ENCODE measurements at regions not wholly inside any gene's neighbourhood (a gene's known extent, or its start where the extent isn't known, plus 50 kb on each side); places are given as distances from the start of the nearest gene placed in this dataset.
"Not testable (repeated sequence)": the region's sequence is repeated elsewhere in the genome, so short reads cannot be mapped to it uniquely, and the experiment has no call there.

DNA sequence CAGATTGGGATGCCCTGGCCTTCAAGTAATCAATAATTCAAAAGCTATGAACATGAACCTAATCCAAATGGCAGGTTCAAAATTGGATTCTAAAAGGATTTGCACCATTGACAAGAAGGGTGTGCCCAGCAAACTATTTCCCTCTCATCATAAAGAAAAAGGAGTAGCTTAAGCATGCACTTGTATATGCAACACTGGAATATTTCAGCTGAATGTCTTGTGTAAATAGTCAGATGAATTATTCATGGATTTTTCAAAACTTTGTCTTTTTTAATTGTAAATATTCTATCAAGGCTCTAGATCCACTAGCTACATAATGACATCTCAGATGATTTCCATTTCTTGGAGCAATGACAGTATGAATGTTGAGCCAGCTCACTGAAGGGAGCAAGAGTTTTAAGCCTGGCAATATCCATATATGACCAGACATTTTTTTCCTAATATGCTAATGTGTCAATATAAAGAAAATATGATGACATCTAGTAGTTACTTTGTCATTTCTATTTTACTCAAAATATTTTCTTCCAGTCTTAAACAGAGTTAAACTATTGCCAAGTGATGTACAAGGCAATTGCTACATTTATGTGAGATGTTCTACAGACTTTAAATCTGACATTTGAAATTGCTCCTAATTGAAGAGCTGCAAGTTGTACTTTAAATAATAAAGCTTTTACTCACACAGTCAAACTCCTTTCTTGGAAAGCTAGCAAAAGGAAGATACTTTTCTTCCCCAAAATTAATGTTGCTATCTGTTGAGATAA is 230.5 kb upstream of the AGTR1 start:
- Histone ChIP-seq H3K27ac (no peak overlapping the region), H3K4me3 (no peak overlapping the region)

- H3K27ac ChIP-seq, result no peak overlapping the region
Observed at GRCh38 chr3:148477375-148477774, 220.3 kb upstream of the AGTR1 start.

DNA sequence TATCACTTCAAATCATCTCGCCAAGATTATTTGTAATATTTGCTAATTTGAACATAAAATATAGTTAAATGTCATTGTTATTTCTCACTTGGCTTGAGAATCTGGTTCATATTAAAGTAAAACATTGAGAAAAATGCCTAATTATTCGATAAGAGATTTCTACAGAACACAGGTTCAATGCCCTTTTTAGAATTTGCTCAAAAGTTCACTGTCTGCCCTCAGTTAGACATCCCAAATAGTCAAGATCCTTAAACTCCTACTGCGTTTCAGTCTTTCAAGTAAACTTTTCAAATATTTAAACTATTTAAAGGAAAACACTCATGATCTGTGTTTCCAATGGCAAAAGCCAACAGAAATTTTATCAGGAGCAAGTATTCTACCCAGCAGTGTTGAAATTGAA is 204.1 kb upstream of the AGTR1 start:
- Histone ChIP-seq H3K27ac (no peak overlapping the region), H3K4me3 (no peak overlapping the region)

More at GRCh38 chr3:148477375-148477774, 220.3 kb upstream of the AGTR1 start:
- H3K4me3 ChIP-seq, result no peak overlapping the region

DNA sequence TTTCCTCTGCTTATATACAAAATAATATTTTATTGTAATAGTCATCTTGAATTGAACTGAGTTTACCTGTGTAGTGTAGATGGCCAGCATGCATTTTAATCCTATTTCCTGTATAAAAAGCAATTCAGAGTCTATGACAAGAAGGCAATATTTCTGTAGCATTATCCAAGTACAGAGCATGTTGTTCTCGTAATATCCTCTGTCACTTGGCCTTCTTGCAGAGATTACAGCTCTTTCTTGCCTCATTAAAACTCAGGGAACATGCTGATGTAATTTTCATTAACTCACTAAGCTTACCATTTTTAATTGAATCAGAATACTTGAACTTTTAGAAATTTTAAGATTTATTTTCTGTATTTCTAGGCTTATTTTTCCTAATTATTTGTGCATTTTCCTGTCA is 203.3 kb upstream of the AGTR1 start:
- Histone ChIP-seq H3K4me3 (no peak overlapping the region), H3K27ac (no peak overlapping the region)

DNA sequence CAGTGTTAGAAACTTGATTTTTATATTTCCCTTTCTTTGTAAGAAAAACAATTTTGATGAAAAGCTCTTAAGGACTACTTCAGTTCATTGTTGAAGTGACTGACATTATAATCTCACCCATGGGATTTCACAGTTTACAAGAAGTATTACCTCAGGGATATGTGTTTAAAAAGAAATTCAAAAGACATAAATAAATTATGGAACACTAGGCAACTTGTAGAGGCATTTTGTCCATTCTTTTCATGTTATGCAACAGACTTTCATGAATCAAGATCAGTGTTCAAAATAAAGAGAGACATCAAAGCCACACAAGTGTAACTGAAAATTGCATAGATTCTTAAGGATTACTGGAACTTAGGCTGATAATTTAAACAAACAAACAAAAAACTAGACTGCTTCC is 196.8 kb upstream of the AGTR1 start:
- H3K4me3 ChIP-seq, result no peak overlapping the region

GRCh38 chr3:148510116-148510515 is 187.6 kb upstream of the AGTR1 start:
- H3K4me3 ChIP-seq, result no peak overlapping the region
- no peak overlapping the region for H3K27ac ChIP-seq

More for the DNA sequence above, 196.8 kb upstream of the AGTR1 start:
- H3K27ac ChIP-seq, result no peak overlapping the region

DNA sequence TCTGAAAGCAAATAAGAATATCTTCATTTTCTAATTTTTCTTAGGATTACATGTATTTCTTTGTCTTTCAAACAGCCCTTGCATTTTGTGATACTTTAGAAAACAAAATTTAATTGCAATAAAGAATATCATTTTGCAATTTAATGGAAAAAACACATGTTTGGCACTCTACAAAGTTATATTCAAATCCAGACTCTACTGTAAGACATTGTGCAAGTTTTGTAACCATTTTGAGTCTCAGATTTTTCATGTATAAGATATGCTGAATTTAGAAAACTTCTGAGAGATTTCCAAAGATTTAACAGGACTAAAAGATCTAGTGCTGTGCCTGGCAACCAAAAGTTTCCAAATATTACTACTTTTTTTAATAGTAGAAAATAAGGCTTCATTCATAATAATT is 187.1 kb upstream of the AGTR1 start:
- H3K4me3 ChIP-seq, result no peak overlapping the region
- no peak overlapping the region for H3K27ac ChIP-seq

DNA sequence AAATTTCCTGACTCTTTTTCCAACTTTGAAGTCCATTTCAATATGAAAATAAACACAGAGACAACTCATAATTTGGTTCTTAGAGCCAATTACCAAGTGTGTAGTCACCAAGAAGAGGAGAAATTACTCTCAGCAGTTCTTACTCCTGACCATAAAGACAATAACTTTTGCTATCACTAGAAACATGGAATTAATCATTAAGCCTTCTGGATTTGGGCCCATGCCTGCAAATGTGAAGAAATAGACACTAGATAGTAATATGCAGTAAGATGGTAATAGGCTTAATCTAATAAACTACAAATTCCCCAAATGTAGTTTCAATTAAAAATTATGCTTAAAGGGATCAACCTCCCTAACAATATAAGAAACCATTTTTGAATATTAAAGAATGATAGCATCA is 185.1 kb upstream of the AGTR1 start:
- Histone ChIP-seq H3K4me3 (no peak overlapping the region), H3K27ac (no peak overlapping the region)

DNA sequence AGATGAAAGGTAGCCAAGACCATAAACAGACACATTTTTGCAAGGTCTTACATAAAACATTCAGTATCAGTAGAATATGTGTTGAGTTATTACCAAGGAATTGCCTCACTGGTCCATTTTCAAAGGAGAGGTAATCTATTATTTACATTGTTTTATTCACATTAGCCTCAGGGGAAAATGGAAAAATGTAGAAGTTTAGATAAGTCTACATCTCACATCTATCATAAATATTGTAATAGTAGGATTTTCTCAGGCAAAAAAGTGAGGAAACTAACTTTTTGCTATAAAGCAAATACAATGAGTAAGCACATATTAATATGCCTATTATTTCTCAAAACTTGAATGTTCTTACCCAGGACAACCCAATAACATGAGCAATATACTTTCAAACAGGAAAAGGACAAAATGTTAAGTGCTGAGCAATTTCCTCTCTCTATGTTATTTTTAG is 184.6 kb upstream of the AGTR1 start:
- H3K4me3 ChIP-seq, result no peak overlapping the region

DNA sequence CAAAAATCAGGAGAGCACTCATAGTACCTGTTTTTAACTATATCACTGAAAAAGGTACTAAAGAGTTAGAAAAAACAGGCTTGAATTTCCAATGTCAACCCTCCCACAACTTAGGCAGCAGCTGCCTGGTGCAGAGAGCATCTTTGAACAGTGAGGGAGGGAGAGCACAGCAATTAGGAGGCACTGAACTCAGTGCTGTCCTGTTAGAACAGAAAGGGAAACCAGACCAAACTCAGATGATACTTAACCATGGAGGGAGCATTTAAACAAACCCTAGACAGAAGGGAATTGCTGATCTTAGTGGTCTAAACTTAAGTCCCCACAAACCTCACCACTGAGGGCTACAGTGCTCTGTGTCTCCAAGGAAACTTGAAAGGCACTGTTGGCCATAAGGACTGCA is 179.2 kb upstream of the AGTR1 start:
- Histone ChIP-seq H3K4me3 (no peak overlapping the region), H3K27ac (no peak overlapping the region)

More for the DNA sequence above, 184.6 kb upstream of the AGTR1 start:
- no peak overlapping the region for H3K27ac ChIP-seq

DNA sequence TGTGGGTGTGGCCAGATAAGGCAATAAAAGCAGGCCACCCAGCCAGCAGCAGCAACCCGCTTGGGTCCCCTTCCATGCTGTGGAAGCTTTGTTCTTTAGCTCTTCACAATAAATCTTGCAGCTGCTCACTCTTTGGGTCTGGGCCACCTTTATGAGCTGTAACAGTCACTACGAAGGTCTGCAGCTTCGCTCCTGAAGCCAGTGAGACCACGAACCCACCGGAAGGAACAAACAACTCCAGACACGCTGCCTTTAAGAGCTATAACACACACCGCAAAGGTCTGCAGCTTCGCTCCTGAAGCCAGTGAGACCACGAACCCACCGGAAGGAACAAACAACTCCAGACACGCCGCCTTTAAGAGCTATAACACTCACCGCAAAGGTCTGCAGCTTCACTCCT is 172.1 kb upstream of the AGTR1 start:
- H3K27ac ChIP-seq, H3K4me3 ChIP-seq: not testable (repeated sequence)

DNA sequence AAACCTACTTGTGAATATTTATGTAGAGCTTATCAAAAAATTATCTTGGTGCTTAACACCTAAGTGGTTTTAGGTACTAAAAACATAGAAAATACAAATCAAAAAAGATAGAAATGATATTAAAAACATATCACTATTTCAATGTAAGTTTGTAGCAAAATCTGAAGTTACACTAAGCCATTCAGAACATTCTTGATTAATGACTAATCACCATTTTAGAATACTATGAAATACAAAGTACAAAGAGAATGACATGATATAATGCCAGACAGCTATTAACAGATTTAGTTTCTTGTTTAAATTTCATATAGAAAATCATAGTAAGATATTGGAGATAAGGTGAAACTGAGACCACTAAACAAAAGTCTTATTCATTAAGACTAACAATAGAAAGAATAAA is 169.7 kb upstream of the AGTR1 start:
- no peak overlapping the region for H3K4me3 ChIP-seq
- no peak overlapping the region for H3K27ac ChIP-seq

GRCh38 chr3:148531836-148532235 is 165.9 kb upstream of the AGTR1 start:
- Histone ChIP-seq H3K27ac (no peak overlapping the region), H3K4me3 (no peak overlapping the region)

DNA sequence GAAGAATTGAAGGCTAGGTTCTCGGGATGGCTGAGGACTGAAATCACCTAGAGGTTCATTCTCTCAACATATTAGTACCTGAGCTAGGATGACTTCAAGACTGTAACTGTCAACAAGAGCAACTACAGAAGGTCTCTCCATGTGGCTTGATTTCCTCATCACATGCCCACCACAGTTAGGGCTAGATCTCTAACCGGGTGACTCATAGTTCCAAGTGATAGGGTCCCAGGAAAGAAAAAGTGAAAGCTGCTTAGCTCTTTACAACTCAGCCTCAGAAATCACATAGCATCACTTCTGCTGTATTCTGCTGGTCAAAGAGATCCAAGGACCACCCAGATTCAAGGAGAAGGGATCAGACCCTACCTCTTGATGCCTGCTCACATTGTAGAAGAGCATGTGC is 165.4 kb upstream of the AGTR1 start:
- Histone ChIP-seq H3K4me3 (no peak overlapping the region), H3K27ac (no peak overlapping the region)

GRCh38 chr3:148532774-148533173 is 164.9 kb upstream of the AGTR1 start:
- Histone ChIP-seq H3K27ac (no peak overlapping the region), H3K4me3 (no peak overlapping the region)

DNA sequence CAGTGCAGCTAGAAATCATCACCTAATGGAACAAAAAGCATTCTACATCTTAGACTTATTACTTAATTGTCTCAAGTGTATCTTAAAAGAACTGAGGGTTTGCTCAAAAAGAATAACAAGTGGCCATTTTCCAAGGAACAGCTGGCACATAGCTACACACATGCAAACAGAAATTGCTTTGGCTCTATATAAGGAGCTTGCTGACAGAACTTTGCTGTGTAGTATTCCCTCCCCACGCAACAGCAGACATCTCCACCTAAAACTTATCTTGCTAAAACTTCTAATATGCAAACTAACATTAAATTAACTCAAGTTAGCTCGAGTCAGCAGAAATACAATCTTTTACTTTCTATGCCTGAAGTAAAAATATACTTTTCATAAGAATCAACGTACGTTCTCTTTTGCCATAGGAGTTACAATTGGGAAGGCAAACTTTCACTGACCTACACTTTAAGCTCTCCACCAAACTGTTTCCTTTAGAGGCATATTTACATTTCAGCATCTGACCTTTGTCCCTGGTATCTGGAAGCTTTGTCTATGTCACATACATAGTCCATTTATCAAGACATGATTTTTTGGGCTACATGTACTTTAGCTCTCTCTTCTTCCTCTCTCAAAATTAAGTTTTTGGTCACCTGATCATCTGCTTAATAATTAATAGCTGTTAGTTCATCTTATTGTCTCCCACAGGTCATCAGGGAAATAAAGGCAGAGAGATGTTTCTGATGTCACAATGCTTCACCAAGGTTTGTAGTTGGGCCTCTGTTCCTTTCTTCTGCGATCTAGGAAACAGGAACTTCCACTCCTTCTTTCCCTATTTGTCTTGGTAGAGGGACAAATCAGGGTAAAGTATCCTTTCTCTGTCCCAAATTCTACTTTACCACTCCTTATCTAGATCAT is 163.4 kb upstream of the AGTR1 start:
- Histone ChIP-seq H3K27ac (no peak overlapping the region), H3K4me3 (no peak overlapping the region)

DNA sequence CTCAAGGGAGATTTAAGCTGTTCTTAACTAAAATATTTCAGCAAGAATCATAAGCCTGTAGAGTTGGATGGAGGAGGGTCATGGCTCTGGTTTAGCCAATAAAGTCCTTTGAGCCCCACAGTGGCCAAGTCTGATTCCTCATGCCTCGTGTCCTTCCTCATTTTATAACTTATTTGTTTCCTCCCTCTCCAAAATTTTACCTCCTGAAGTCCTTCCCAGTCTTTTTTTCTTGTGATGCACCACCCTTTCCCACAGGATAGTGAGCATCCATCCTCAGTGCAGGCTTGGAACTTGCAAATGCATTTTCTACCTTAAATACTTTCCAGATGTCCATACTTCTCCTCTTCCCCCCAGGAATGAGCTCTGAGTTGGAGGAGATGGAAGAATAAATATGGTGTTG is 162.7 kb upstream of the AGTR1 start:
- Histone ChIP-seq H3K4me3 (no peak overlapping the region), H3K27ac (no peak overlapping the region)

DNA sequence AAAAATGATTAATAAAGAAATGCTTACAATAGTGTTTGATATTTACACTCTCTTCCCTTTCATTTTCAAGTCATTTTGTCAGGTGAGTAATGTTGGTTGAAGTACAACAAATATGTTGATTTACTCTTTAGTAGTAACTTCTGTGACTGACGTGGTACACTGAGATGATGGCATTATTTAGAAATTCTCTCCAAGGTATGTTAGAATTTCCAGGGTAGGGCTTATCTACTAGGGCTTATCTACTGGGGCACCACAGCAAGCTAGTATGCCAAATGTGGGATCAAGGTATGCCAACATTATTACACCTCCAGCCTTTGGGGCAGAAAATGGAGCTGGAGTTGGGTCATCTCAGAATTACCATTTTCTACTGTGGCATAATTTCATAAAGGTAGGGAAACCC is 157.4 kb upstream of the AGTR1 start:
- Histone ChIP-seq H3K27ac (no peak overlapping the region), H3K4me3 (no peak overlapping the region)

- no peak overlapping the region for H3K4me3 ChIP-seq
- H3K27ac ChIP-seq, result no peak overlapping the region
Observed at GRCh38 chr3:148540851-148541250, 156.9 kb upstream of the AGTR1 start.

DNA sequence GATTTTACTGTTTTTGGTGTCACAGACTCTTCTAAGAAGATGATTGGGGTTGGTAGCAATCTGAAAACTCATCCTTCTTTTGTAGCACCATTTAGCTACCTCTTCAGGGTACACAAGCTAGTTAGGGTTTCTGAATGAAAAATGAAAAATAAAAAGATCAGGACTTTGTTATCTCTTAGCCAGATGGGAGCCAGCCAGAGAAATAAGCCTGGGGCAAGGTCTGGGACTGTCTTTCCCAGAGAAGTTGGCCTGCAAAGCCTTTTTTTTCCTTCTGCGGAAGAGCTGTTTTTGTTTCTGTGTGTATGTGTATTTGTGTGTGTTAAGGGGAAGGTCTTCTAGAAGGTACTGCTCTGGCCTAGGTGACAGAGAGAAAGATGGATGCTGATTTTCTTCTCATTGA is 150.7 kb upstream of the AGTR1 start:
- no peak overlapping the region for H3K4me3 ChIP-seq
- H3K27ac ChIP-seq, result no peak overlapping the region

DNA sequence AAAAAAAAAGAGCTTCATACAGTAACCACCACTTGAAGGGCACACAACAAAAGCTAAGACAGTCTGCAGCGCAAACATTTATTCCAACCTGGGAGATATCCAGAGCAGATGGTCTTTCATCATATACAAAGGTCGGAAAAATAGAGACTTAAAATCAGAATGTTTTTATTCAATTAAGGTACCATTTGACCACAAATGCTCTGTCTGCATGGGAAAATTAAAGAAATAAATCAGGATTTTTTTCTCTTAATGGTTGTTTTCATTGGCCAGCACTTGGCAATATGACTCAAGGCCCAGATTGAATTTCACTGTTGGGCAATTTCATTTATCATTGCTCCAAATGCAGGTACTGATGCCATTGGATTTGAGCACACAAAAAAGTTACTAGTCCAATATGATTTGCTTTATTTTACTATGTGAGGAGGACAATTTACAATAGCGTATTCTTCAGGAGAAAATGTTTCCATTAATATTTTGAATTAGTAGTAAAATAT is 145.9 kb upstream of the AGTR1 start:
- no peak overlapping the region for H3K4me3 ChIP-seq
- H3K27ac ChIP-seq, result no peak overlapping the region
